ENCODE measurements at regions not wholly inside any gene's neighbourhood (a gene's known extent, or its start where the extent isn't known, plus 50 kb on each side); places are given as distances from the start of the nearest gene placed in this dataset.
"Not testable (repeated sequence)": the region's sequence is repeated elsewhere in the genome, so short reads cannot be mapped to it uniquely, and the experiment has no call there.

- no peaks in the 10 kb centered on the region for H3K4me1 ChIP-seq (ENCODE audit: control insufficient read depth, insufficient read depth, low read length, poor library complexity, severe bottlenecking)
- H3K27ac ChIP-seq (ENCODE audit: insufficient read depth, low read length, poor library complexity, severe bottlenecking), result no peak overlapping the region
- no peak overlapping the region for H3K4me3 ChIP-seq (ENCODE audit: insufficient read depth, low read depth, low read length, poor library complexity, severe bottlenecking)
- H3K27me3 ChIP-seq (replicated peaks; ENCODE audit: control insufficient read depth, insufficient read depth, low read length, poor library complexity, severe bottlenecking), result no peaks in the 10 kb centered on the region
- H3K36me3 ChIP-seq (ENCODE audit: control insufficient read depth, insufficient read depth, low read length), result no peaks in the 10 kb centered on the region
- H3K9me3 ChIP-seq (ENCODE audit: control insufficient read depth, low read length), result no peaks in the 10 kb centered on the region
- DNase-seq, result no peak
Observed at GRCh38 chr6:101089640-101090039, 208.5 kb upstream of the ASCC3 start.

GRCh38 chr6:101090281-101090680 is 209.2 kb upstream of the ASCC3 start:
- DNase-seq, result no peak
- H3K36me3 ChIP-seq (ENCODE audit: control insufficient read depth, insufficient read depth, low read length), result no peaks in the 10 kb centered on the region
- H3K4me3 ChIP-seq (ENCODE audit: insufficient read depth, low read depth, low read length, poor library complexity, severe bottlenecking), result no peak overlapping the region
- no peaks in the 10 kb centered on the region for H3K9me3 ChIP-seq (ENCODE audit: control insufficient read depth, low read length)
- no peaks in the 10 kb centered on the region for H3K27me3 ChIP-seq (replicated peaks; ENCODE audit: control insufficient read depth, insufficient read depth, low read length, poor library complexity, severe bottlenecking)
- H3K27ac ChIP-seq (ENCODE audit: insufficient read depth, low read length, poor library complexity, severe bottlenecking), result no peak overlapping the region
- no peaks in the 10 kb centered on the region for H3K4me1 ChIP-seq (ENCODE audit: control insufficient read depth, insufficient read depth, low read length, poor library complexity, severe bottlenecking)

- H3K4me3 ChIP-seq (ENCODE audit: insufficient read depth, low read depth, low read length, poor library complexity, severe bottlenecking); H3K36me3 ChIP-seq (ENCODE audit: control insufficient read depth, insufficient read depth, low read length); H3K9me3 ChIP-seq (ENCODE audit: control insufficient read depth, low read length); H3K27me3 ChIP-seq (replicated peaks; ENCODE audit: control insufficient read depth, insufficient read depth, low read length, poor library complexity, severe bottlenecking); DNase-seq; H3K27ac ChIP-seq (ENCODE audit: insufficient read depth, low read length, poor library complexity, severe bottlenecking); H3K4me1 ChIP-seq (ENCODE audit: control insufficient read depth, insufficient read depth, low read length, poor library complexity, severe bottlenecking): not testable (repeated sequence)
Observed at GRCh38 chr6:101098605-101099004, 217.5 kb upstream of the ASCC3 start.

GRCh38 chr6:101102702-101103101 is 221.6 kb upstream of the ASCC3 start:
- Histone ChIP-seq H3K27ac (ENCODE audit: insufficient read depth, low read length, poor library complexity, severe bottlenecking) (no peak overlapping the region), H3K9me3 (ENCODE audit: control insufficient read depth, low read length) (no peaks in the 10 kb centered on the region), H3K27me3 (replicated peaks; ENCODE audit: control insufficient read depth, insufficient read depth, low read length, poor library complexity, severe bottlenecking) (no peaks in the 10 kb centered on the region), H3K4me3 (ENCODE audit: insufficient read depth, low read depth, low read length, poor library complexity, severe bottlenecking) (no peak overlapping the region), H3K36me3 (ENCODE audit: control insufficient read depth, insufficient read depth, low read length) (no peaks in the 10 kb centered on the region), H3K4me1 (ENCODE audit: control insufficient read depth, insufficient read depth, low read length, poor library complexity, severe bottlenecking) (no peaks in the 10 kb centered on the region)
- no peak for DNase-seq

- Histone ChIP-seq H3K27me3 (replicated peaks; ENCODE audit: control insufficient read depth, insufficient read depth, low read length, poor library complexity, severe bottlenecking) (no peaks in the 10 kb centered on the region), H3K27ac (ENCODE audit: insufficient read depth, low read length, poor library complexity, severe bottlenecking) (no peak overlapping the region), H3K9me3 (ENCODE audit: control insufficient read depth, low read length) (no peaks in the 10 kb centered on the region), H3K4me3 (ENCODE audit: insufficient read depth, low read depth, low read length, poor library complexity, severe bottlenecking) (no peak overlapping the region), H3K4me1 (ENCODE audit: control insufficient read depth, insufficient read depth, low read length, poor library complexity, severe bottlenecking) (no peaks in the 10 kb centered on the region), H3K36me3 (ENCODE audit: control insufficient read depth, insufficient read depth, low read length) (no peaks in the 10 kb centered on the region)
- DNase-seq, result no peak
Observed at GRCh38 chr6:101108286-101108685, 227.2 kb upstream of the ASCC3 start.

- Histone ChIP-seq H3K9me3 (ENCODE audit: control insufficient read depth, low read length) (no peaks in the 10 kb centered on the region), H3K27me3 (replicated peaks; ENCODE audit: control insufficient read depth, insufficient read depth, low read length, poor library complexity, severe bottlenecking) (peaks cover 4% of the 10 kb centered on the region), H3K27ac (ENCODE audit: insufficient read depth, low read length, poor library complexity, severe bottlenecking) (no peak overlapping the region), H3K36me3 (ENCODE audit: control insufficient read depth, insufficient read depth, low read length) (no peaks in the 10 kb centered on the region), H3K4me3 (ENCODE audit: insufficient read depth, low read depth, low read length, poor library complexity, severe bottlenecking) (no peak overlapping the region), H3K4me1 (ENCODE audit: control insufficient read depth, insufficient read depth, low read length, poor library complexity, severe bottlenecking) (no peaks in the 10 kb centered on the region)
- no peak for DNase-seq
Observed at GRCh38 chr6:101110814-101111213, 229.7 kb upstream of the ASCC3 start.

- no peak overlapping the region for H3K4me3 ChIP-seq (ENCODE audit: insufficient read depth, low read depth, low read length, poor library complexity, severe bottlenecking)
- DNase-seq, result no peak
- H3K27ac ChIP-seq (ENCODE audit: insufficient read depth, low read length, poor library complexity, severe bottlenecking), result no peak overlapping the region
Observed at GRCh38 chr6:101113468-101114260, 232.5 kb upstream of the ASCC3 start.

GRCh38 chr6:101114703-101115102 is 233.6 kb upstream of the ASCC3 start:
- H3K36me3 ChIP-seq (ENCODE audit: control insufficient read depth, insufficient read depth, low read length), result no peaks in the 10 kb centered on the region
- no peaks in the 10 kb centered on the region for H3K9me3 ChIP-seq (ENCODE audit: control insufficient read depth, low read length)
- no peaks in the 10 kb centered on the region for H3K4me1 ChIP-seq (ENCODE audit: control insufficient read depth, insufficient read depth, low read length, poor library complexity, severe bottlenecking)
- H3K27ac ChIP-seq (ENCODE audit: insufficient read depth, low read length, poor library complexity, severe bottlenecking), result no peak overlapping the region
- peaks cover 4% of the 10 kb centered on the region for H3K27me3 ChIP-seq (replicated peaks; ENCODE audit: control insufficient read depth, insufficient read depth, low read length, poor library complexity, severe bottlenecking)
- H3K4me3 ChIP-seq (ENCODE audit: insufficient read depth, low read depth, low read length, poor library complexity, severe bottlenecking), result no peak overlapping the region
- DNase-seq, result no peak

More at GRCh38 chr6:101113468-101114260, 232.5 kb upstream of the ASCC3 start:
- peaks cover 4% of the 10 kb centered on the region for H3K27me3 ChIP-seq (replicated peaks; ENCODE audit: control insufficient read depth, insufficient read depth, low read length, poor library complexity, severe bottlenecking)
- no peaks in the 10 kb centered on the region for H3K4me1 ChIP-seq (ENCODE audit: control insufficient read depth, insufficient read depth, low read length, poor library complexity, severe bottlenecking)
- no peaks in the 10 kb centered on the region for H3K36me3 ChIP-seq (ENCODE audit: control insufficient read depth, insufficient read depth, low read length)
- no peaks in the 10 kb centered on the region for H3K9me3 ChIP-seq (ENCODE audit: control insufficient read depth, low read length)

- H3K36me3 ChIP-seq (ENCODE audit: control insufficient read depth, insufficient read depth, low read length), result no peaks in the 10 kb centered on the region
- no peak for DNase-seq
- H3K27ac ChIP-seq (ENCODE audit: insufficient read depth, low read length, poor library complexity, severe bottlenecking), result no peak overlapping the region
- no peaks in the 10 kb centered on the region for H3K4me1 ChIP-seq (ENCODE audit: control insufficient read depth, insufficient read depth, low read length, poor library complexity, severe bottlenecking)
- H3K27me3 ChIP-seq (replicated peaks; ENCODE audit: control insufficient read depth, insufficient read depth, low read length, poor library complexity, severe bottlenecking), result peaks cover 4% of the 10 kb centered on the region
- no peaks in the 10 kb centered on the region for H3K9me3 ChIP-seq (ENCODE audit: control insufficient read depth, low read length)
- no peak overlapping the region for H3K4me3 ChIP-seq (ENCODE audit: insufficient read depth, low read depth, low read length, poor library complexity, severe bottlenecking)
Observed at GRCh38 chr6:101116337-101116736, 235.2 kb upstream of the ASCC3 start.

- Histone ChIP-seq H3K27me3 (replicated peaks; ENCODE audit: control insufficient read depth, insufficient read depth, low read length, poor library complexity, severe bottlenecking) (peaks cover 4% of the 10 kb centered on the region), H3K4me1 (ENCODE audit: control insufficient read depth, insufficient read depth, low read length, poor library complexity, severe bottlenecking) (no peaks in the 10 kb centered on the region), H3K27ac (ENCODE audit: insufficient read depth, low read length, poor library complexity, severe bottlenecking) (no peak overlapping the region), H3K9me3 (ENCODE audit: control insufficient read depth, low read length) (no peaks in the 10 kb centered on the region), H3K4me3 (ENCODE audit: insufficient read depth, low read depth, low read length, poor library complexity, severe bottlenecking) (no peak overlapping the region), H3K36me3 (ENCODE audit: control insufficient read depth, insufficient read depth, low read length) (no peaks in the 10 kb centered on the region)
- DNase-seq, result no peak
Observed at GRCh38 chr6:101117393-101118135, 236.4 kb upstream of the ASCC3 start.
